Right lobe of liver (tissue), 4 donors: ENCODE measurements at regions not wholly inside any gene's neighbourhood (a gene's known extent, or its start where the extent isn't known, plus 50 kb on each side); places are given as distances from the start of the nearest gene placed in this dataset.

Source experiments
- POLR2A ChIP-seq: fragments of 450-650 bp; IDR thresholded peaks from one replicate; pipeline ENCODE4 v1.6.1; 2017; ENCODE audit warnings: antibody characterized with exemption, mild to moderate bottlenecking
- TF ChIP-seq, protein P1 (sequence below), 4 donors: fragments of 200-600 bp in 3 of 4; fragments of 450-650 bp in 1 of 4; IDR thresholded peaks; one replicate each; pipeline versions ENCODE4 v1.5.1 to v1.8.0; 2016 to 2022; ENCODE audit warnings: antibody characterized with exemption in 4 of 4, mild to moderate bottlenecking in 2 of 4
- donor health status: DM: no; HTN: no; CAD: no.
- donor health status: DM: no; HTN: no; CAD: no.
- donor health status: DM: no; HTN: yes; CAD: no.

DNA sequence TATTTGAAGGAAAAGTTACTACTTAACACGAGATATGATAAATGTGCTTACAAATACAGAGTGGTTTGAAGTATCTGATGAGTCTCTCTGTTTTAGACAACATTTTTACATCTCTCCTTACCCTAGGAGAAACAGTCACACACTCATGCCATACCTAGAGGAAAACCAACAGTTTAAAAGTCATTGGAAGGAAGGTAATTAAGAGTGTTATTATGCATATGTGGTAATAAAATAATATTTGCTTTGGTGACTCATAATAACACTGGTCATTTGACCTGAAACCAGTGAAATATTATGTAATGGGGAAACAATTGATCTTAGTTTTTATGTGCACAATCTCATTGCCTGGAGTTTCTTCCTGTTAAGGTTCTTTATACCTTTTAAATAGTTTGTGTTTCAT, 136.9 kb upstream of the SOX21 start:
- TF ChIP-seq, protein P1, sequence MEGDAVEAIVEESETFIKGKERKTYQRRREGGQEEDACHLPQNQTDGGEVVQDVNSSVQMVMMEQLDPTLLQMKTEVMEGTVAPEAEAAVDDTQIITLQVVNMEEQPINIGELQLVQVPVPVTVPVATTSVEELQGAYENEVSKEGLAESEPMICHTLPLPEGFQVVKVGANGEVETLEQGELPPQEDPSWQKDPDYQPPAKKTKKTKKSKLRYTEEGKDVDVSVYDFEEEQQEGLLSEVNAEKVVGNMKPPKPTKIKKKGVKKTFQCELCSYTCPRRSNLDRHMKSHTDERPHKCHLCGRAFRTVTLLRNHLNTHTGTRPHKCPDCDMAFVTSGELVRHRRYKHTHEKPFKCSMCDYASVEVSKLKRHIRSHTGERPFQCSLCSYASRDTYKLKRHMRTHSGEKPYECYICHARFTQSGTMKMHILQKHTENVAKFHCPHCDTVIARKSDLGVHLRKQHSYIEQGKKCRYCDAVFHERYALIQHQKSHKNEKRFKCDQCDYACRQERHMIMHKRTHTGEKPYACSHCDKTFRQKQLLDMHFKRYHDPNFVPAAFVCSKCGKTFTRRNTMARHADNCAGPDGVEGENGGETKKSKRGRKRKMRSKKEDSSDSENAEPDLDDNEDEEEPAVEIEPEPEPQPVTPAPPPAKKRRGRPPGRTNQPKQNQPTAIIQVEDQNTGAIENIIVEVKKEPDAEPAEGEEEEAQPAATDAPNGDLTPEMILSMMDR (IDR thresholded peaks at IDR 0.05) = no peak
- no peak for TF ChIP-seq POLR2A
